Nephron progenitor cell (in vitro differentiated cells): ENCODE measurements at regions not wholly inside any gene's neighbourhood (a gene's known extent, or its start where the extent isn't known, plus 50 kb on each side); places are given as distances from the start of the nearest gene placed in this dataset.
"Not testable (repeated sequence)": the region's sequence is repeated elsewhere in the genome, so short reads cannot be mapped to it uniquely, and the experiment has no call there.

Source experiments
- DNase-seq: peaks from one replicate; pipeline ENCODE4 v3.0.0; 2021
- H3K27ac Mint-ChIP-seq: 2 replicates; pipeline ENCODE4 v1.8.0; 2021; ENCODE audit warnings: mild to moderate bottlenecking, moderate library complexity, mixed read lengths
- H3K27me3 Mint-ChIP-seq: 2 replicates; pipeline ENCODE4 v1.8.0; 2021; ENCODE audit warnings: mild to moderate bottlenecking, low read depth, mixed read lengths; ENCODE audit not compliant: poor library complexity
- H3K36me3 Mint-ChIP-seq: 2 replicates; pipeline ENCODE4 v1.8.0; 2021; ENCODE audit warnings: low read depth, mixed read lengths
- H3K4me1 Mint-ChIP-seq: 2 replicates; pipeline ENCODE4 v1.8.0; 2021; ENCODE audit warnings: mixed read lengths
- H3K4me3 Mint-ChIP-seq: 2 replicates; pipeline ENCODE4 v1.8.0; 2021; ENCODE audit warnings: mild to moderate bottlenecking, moderate library complexity, mixed read lengths
- H3K9me3 Mint-ChIP-seq: 2 replicates; pipeline ENCODE4 v1.8.0; 2021; ENCODE audit warnings: mild to moderate bottlenecking, moderate library complexity, mixed read lengths
- CTCF ChIP-seq: fragments of 200-600 bp; sonication (generic); IDR thresholded peaks from 2 replicates; pipeline ENCODE4 v1.5.0; 2021; ENCODE audit warnings: antibody characterized with exemption

- Mint-ChIP-seq H3K36me3 (no peaks in the 10 kb centered on the region), H3K4me3 (no peak overlapping the region), H3K27me3 (no peaks in the 10 kb centered on the region), H3K4me1 (no peaks in the 10 kb centered on the region), H3K27ac (no peak overlapping the region), H3K9me3 (peaks cover 36% of the 10 kb centered on the region)
- DNase-seq = no peak
- TF ChIP-seq CTCF = no peak
Measured at GRCh38 chrX:35445912-35446311, 352.2 kb upstream of the MAGEB16 start.

GRCh38 chrX:35456891-35457290 is 341.3 kb upstream of the MAGEB16 start:
- no peak for TF ChIP-seq CTCF
- Mint-ChIP-seq H3K9me3 (peaks cover 8% of the 10 kb centered on the region), H3K36me3 (no peaks in the 10 kb centered on the region), H3K27ac (no peak overlapping the region), H3K27me3 (no peaks in the 10 kb centered on the region), H3K4me1 (no peaks in the 10 kb centered on the region), H3K4me3 (no peak overlapping the region)
- no peak for DNase-seq

- Mint-ChIP-seq H3K4me3 (no peak overlapping the region), H3K4me1 (no peaks in the 10 kb centered on the region), H3K27ac (no peak overlapping the region), H3K9me3 (peaks cover 9% of the 10 kb centered on the region), H3K27me3 (no peaks in the 10 kb centered on the region), H3K36me3 (no peaks in the 10 kb centered on the region)
- TF ChIP-seq CTCF = no peak
- no peak for DNase-seq
Measured at GRCh38 chrX:35458142-35458541, 340.0 kb upstream of the MAGEB16 start.

GRCh38 chrX:35461164-35461563 is 337.0 kb upstream of the MAGEB16 start:
- peaks cover 30% of the 10 kb centered on the region for H3K9me3 Mint-ChIP-seq
- no peak for TF ChIP-seq CTCF
- no peaks in the 10 kb centered on the region for H3K36me3 Mint-ChIP-seq
- no peak overlapping the region for H3K27ac Mint-ChIP-seq
- no peaks in the 10 kb centered on the region for H3K4me1 Mint-ChIP-seq
- H3K27me3 Mint-ChIP-seq = no peaks in the 10 kb centered on the region
- no peak for DNase-seq
- no peak overlapping the region for H3K4me3 Mint-ChIP-seq

- not testable (repeated sequence) for DNase-seq, H3K4me1 Mint-ChIP-seq, H3K36me3 Mint-ChIP-seq, H3K4me3 Mint-ChIP-seq, H3K27me3 Mint-ChIP-seq, H3K27ac Mint-ChIP-seq
- peaks cover 51% of the 10 kb centered on the region for H3K9me3 Mint-ChIP-seq
Measured at GRCh38 chrX:35496671-35497070, 301.5 kb upstream of the MAGEB16 start.

- H3K27ac Mint-ChIP-seq, H3K36me3 Mint-ChIP-seq, H3K4me1 Mint-ChIP-seq, H3K4me3 Mint-ChIP-seq, DNase-seq, H3K27me3 Mint-ChIP-seq: not testable (repeated sequence)
- peaks cover 48% of the 10 kb centered on the region for H3K9me3 Mint-ChIP-seq
Measured at GRCh38 chrX:35497453-35497852, 300.7 kb upstream of the MAGEB16 start.

- Mint-ChIP-seq H3K27ac (no peak overlapping the region), H3K4me3 (no peak overlapping the region), H3K4me1 (peaks cover 5% of the 10 kb centered on the region), H3K27me3 (no peaks in the 10 kb centered on the region), H3K36me3 (peaks cover 5% of the 10 kb centered on the region), H3K9me3 (peaks cover 51% of the 10 kb centered on the region)
- no peak for TF ChIP-seq CTCF
- no peak for DNase-seq
Measured at GRCh38 chrX:35499071-35499862, 298.9 kb upstream of the MAGEB16 start.
